Vagina (tissue), 2 donors: ENCODE measurements at regions not wholly inside any gene's neighbourhood (a gene's known extent, or its start where the extent isn't known, plus 50 kb on each side); places are given as distances from the start of the nearest gene placed in this dataset.

Source experiments
- CTCF ChIP-seq, 3 experiments: fragments of 450-650 bp in 2 of 3; fragments of 200-600 bp in 1 of 3; sonication (generic) in 1 of 3; IDR thresholded peaks; one replicate each; pipeline ENCODE4 v1.5.1; 2017 to 2019; ENCODE audit warnings: antibody characterized with exemption in 3 of 3, mild to moderate bottlenecking in 2 of 3, moderate library complexity in 2 of 3
- POLR2A ChIP-seq, 2 donors: fragments of 450-650 bp; IDR thresholded peaks; one replicate each; pipeline ENCODE4 v1.6.1; 2017; ENCODE audit warnings: antibody characterized with exemption in 2 of 2, mild to moderate bottlenecking in 2 of 2, moderate library complexity in 2 of 2

GRCh38 chr3:157683668-157684067 lies 180.5 kb upstream of the VEPH1 start:
- TF ChIP-seq CTCF (IDR thresholded peaks at IDR 0.05): no peak
- no peak for TF ChIP-seq POLR2A (IDR thresholded peaks at IDR 0.05)
